GM12878 (cell line): ENCODE measurements at regions not wholly inside any gene's neighbourhood (a gene's known extent, or its start where the extent isn't known, plus 50 kb on each side); places are given as distances from the start of the nearest gene placed in this dataset.

Experiments
- ATAC-seq: fragments of 200-7000 bp; cut with Tn5 transposase; 3 replicates; pipeline ENCODE4 v1.9.1; 2020; ENCODE audit warnings: mild to moderate bottlenecking, moderate library complexity
- BruUV-seq: library from RNA; stranded (reverse); fragments of 400-500 nt; replicated peaks from 2 replicates; lab custom pipeline; 2021; lab: Mats Ljungman, UMichigan
- CTCF ChIA-PET: fragments of 300-600 bp; sonication (Branson Sonifier 250); formaldehyde crosslinking; extraction: SDS; loops from one replicate; lab custom pipeline; 2021; ENCODE audit warnings: inconsistent platforms; lab: Yijun Ruan, JAX
- POLR2A ChIA-PET: fragments of 350-600 bp; formaldehyde crosslinking; extraction: SDS; loops from one replicate; lab custom pipeline; 2021; ENCODE audit warnings: inconsistent platforms; lab: Charles Lee
- RAD21 ChIA-PET: fragments of 300-600 bp; sonication (Branson Sonifier 250); formaldehyde crosslinking; loops from one replicate; lab custom pipeline; 2023; ENCODE audit warnings: antibody characterized with exemption; ENCODE audit not compliant: unreplicated experiment; lab: Charles Lee
- SMC1A ChIA-PET: fragments of 300-600 bp; sonication (Branson Sonifier 250); formaldehyde crosslinking; loops from one replicate; lab custom pipeline; 2023; ENCODE audit not compliant: unreplicated experiment, uncharacterized antibody; lab: Charles Lee
- DNase-seq: peaks from one replicate; pipeline ENCODE4 v3.0.0-alpha.2; 2011; ENCODE audit warnings: low read depth, low spot score
- FAIRE-seq: peaks from 3 replicates; lab custom pipeline; 2011; peaks lifted over from hg19 to GRCh38; lab: Jason Lieb, UNC
- H2AFZ ChIP-seq: 2 replicates; pipeline ENCODE4 v1.6.0; 2011; ENCODE audit warnings: low read depth, low read length, control low read depth; ENCODE audit not compliant: control insufficient read depth
- H3K27ac ChIP-seq: 2 replicates; pipeline ENCODE4 v1.5.1; 2011; ENCODE audit warnings: control low read depth; ENCODE audit not compliant: control insufficient read depth, insufficient read depth
- H3K27me3 ChIP-seq, 2 experiments: replicated peaks in 1 of 2; 2 replicates each; pipeline versions ENCODE4 v1.6.0 to v1.6.1; 2011; ENCODE audit warnings: low read length in 1 of 2; ENCODE audit not compliant: control insufficient read depth in 2 of 2, insufficient read depth in 2 of 2
- H3K36me3 ChIP-seq, 2 experiments: 2 replicates each; pipeline ENCODE4 v1.5.1; 2011; ENCODE audit warnings: low read length in 1 of 2; ENCODE audit not compliant: control insufficient read depth in 2 of 2, insufficient read depth in 2 of 2
- H3K4me1 ChIP-seq: 2 replicates; pipeline ENCODE4 v1.6.1; 2011; ENCODE audit warnings: mild to moderate bottlenecking, low read length, moderate library complexity, mixed read lengths; ENCODE audit not compliant: control insufficient read depth, insufficient read depth
- H3K4me2 ChIP-seq: 2 replicates; pipeline ENCODE4 v1.6.0; 2011; ENCODE audit warnings: control low read depth; ENCODE audit not compliant: control insufficient read depth, insufficient read depth
- H3K4me3 ChIP-seq: fragments of 200-600 bp; sonication (generic); 2 replicates; pipeline ENCODE4 v1.5.1; 2016
- H3K79me2 ChIP-seq: 2 replicates; pipeline ENCODE4 v1.6.0; 2011; ENCODE audit warnings: low read length; ENCODE audit not compliant: control insufficient read depth, insufficient read depth
- H3K9ac ChIP-seq: 2 replicates; pipeline ENCODE4 v1.8.0; 2011; ENCODE audit warnings: low read length, control low read depth, mixed read lengths; ENCODE audit not compliant: control insufficient read depth, insufficient read depth
- H3K9me3 ChIP-seq: replicated peaks from 3 replicates; pipeline ENCODE4 v1.5.1; 2011; ENCODE audit warnings: mild to moderate bottlenecking, low read length; ENCODE audit not compliant: control insufficient read depth, insufficient read depth
- H4K20me1 ChIP-seq: 2 replicates; pipeline ENCODE4 v1.6.0; 2011; ENCODE audit not compliant: control insufficient read depth, insufficient read depth
- CBX3 ChIP-seq: fragments of 200-600 bp; sonication (generic); IDR thresholded peaks from 2 replicates; pipeline ENCODE4 v1.6.1; 2016; ENCODE audit warnings: low read depth, borderline replicate concordance
- CHD2 ChIP-seq: IDR thresholded peaks from 2 replicates; pipeline ENCODE4 v1.6.1; 2011; ENCODE audit warnings: low read depth, low read length, improper control_type of control experiment, borderline replicate concordance
- EGR1 ChIP-seq, 2 experiments: IDR thresholded peaks; 1 replicate in 1 of 2; 2 replicates in 1 of 2; pipeline ENCODE4 v1.6.1; 2011 to 2012; ENCODE audit warnings: low read depth in 2 of 2, low read length in 2 of 2, borderline replicate concordance in 1 of 2, mild to moderate bottlenecking in 1 of 2, moderate library complexity in 1 of 2
- HSF1 ChIP-seq: fragments of 150-350 bp; IDR thresholded peaks from 2 replicates; pipeline ENCODE4 v1.6.1; 2014; ENCODE audit warnings: mild to moderate bottlenecking, low read depth, low read length
- IRF4 ChIP-seq: IDR thresholded peaks from 2 replicates; pipeline ENCODE4 v1.6.1; 2011; ENCODE audit warnings: low read depth, low read length
- LARP7 ChIP-seq: fragments of 450-650 bp; IDR thresholded peaks from 2 replicates; pipeline ENCODE4 v1.6.1; 2017; ENCODE audit warnings: mild to moderate bottlenecking
- MAX ChIP-seq: IDR thresholded peaks from 2 replicates; pipeline ENCODE4 v1.6.1; 2012; ENCODE audit warnings: low read depth, low read length, improper control_type of control experiment
- NFYB ChIP-seq: IDR thresholded peaks from 2 replicates; pipeline ENCODE4 v1.6.1; 2011; ENCODE audit warnings: low read depth, mild to moderate bottlenecking, low read length, improper control_type of control experiment, moderate library complexity; ENCODE audit not compliant: insufficient read depth
- TCF12 ChIP-seq: IDR thresholded peaks from 2 replicates; pipeline ENCODE4 v1.6.1; 2011; ENCODE audit warnings: low read depth, mild to moderate bottlenecking, low read length
- ZNF592 ChIP-seq: fragments of 450-650 bp; IDR thresholded peaks from 2 replicates; pipeline ENCODE4 v1.6.1; 2017; ENCODE audit warnings: mild to moderate bottlenecking, moderate library complexity
- WGBS: methylation state at CpG from one replicate; pipeline ENCODE4 v1.1.6; 2016; ENCODE audit warnings: low lambda C conversion rate; ENCODE audit not compliant: insufficient replicate concordance, insufficient coverage; ENCODE audit errors: missing lambda C conversion rate; 5-methylcytosine and 5-hydroxymethylcytosine counted together
- in situ Hi-C: fragments of 300-500 bp; cut with MboI; formaldehyde crosslinking; loops from 9 replicates; pipeline ENCODE4 v1.14.3; 2018; ENCODE audit warnings: mixed read lengths
- intact Hi-C: fragments of 100-400 bp; cut with micrococcal nuclease; formaldehyde crosslinking; loops from one replicate; pipeline ENCODE4 v1.14.2; 2022; ENCODE audit not compliant: unreplicated experiment

GRCh38 chr12:11517080-11517479 is 121.7 kb upstream of the PRB2 start:
- ChIA-PET POLR2A (no interaction called here), CTCF (interaction anchor here (1.3 kb wide), 1 partner anchor 30 kb away, joined by 3 read pairs; no protein-coding TSS in a partner anchor), RAD21 (interaction anchor here (0.7 kb wide), 1 partner anchor 401 kb away, joined by 4 read pairs; no protein-coding TSS in a partner anchor), SMC1A (interaction anchor here (0.9 to 1.7 kb wide), 3 partner anchors 9 to 352 kb away, joined by 3 to 5 read pairs (median 4); no protein-coding TSS in a partner anchor)
- no peaks in the 10 kb centered on the region for H4K20me1 ChIP-seq
- 69% methylated on average over 5 of the region's 6 CpGs for WGBS
- ATAC-seq = no peak
- DNase-seq = no peak
- no peak overlapping the region for H3K4me2 ChIP-seq
- no peaks in the 10 kb centered on the region for H3K79me2 ChIP-seq
- H3K9me3 ChIP-seq = no peaks in the 10 kb centered on the region
- H2AFZ ChIP-seq = no peak overlapping the region
- no TSS peak for BruUV-seq
- no peaks in the 10 kb centered on the region for H3K36me3 ChIP-seq
- H3K4me3 ChIP-seq = no peak overlapping the region
- FAIRE-seq = no peak
- intact Hi-C loops = no loop called here
- TF ChIP-seq CHD2 (no peak), LARP7 (no peak)
- H3K27ac ChIP-seq = no peak overlapping the region
- H3K27me3 ChIP-seq = no peaks in the 10 kb centered on the region
- in situ Hi-C loops = no loop called here
- no peaks in the 10 kb centered on the region for H3K4me1 ChIP-seq
- no peak overlapping the region for H3K9ac ChIP-seq

- no TSS peak for BruUV-seq
- Histone ChIP-seq H3K27me3 (no peaks in the 10 kb centered on the region; a peak in 1 of 4 replicates), H3K79me2 (no peaks in the 10 kb centered on the region), H3K9ac (no peak overlapping the region), H3K36me3 (no peaks in the 10 kb centered on the region), H3K4me2 (no peak overlapping the region), H3K27ac (no peak overlapping the region), H3K9me3 (no peaks in the 10 kb centered on the region), H4K20me1 (no peaks in the 10 kb centered on the region), H3K4me1 (no peaks in the 10 kb centered on the region), H2AFZ (no peak overlapping the region), H3K4me3 (no peak overlapping the region)
- SMC1A ChIA-PET = interaction anchor here (0.7 kb wide), 1 partner anchor 16 kb away, joined by 3 read pairs; no protein-coding TSS in a partner anchor
- no peak for DNase-seq
- in situ Hi-C loops (no loop called here), intact Hi-C loops (no loop called here)
- RAD21 ChIA-PET = no interaction called here
- 0% methylated on average over 1 of the region's 1 CpG for WGBS
- CTCF ChIA-PET = interaction anchor here (1.2 kb wide), 1 partner anchor 17 kb away, joined by 3 read pairs; no protein-coding TSS in a partner anchor
- no peak for ATAC-seq
- no peak for TF ChIP-seq TCF12
- no peak for TF ChIP-seq EGR1 (IDR thresholded peaks at IDR 0.05; ENCODE audit: borderline replicate concordance in 1 of 2, low read depth in 2 of 2, low read length in 2 of 2)
- no peak for TF ChIP-seq HSF1
- TF ChIP-seq CBX3 = no peak
- no peak for TF ChIP-seq MAX
- no peak for TF ChIP-seq ZNF592
- no peak for TF ChIP-seq IRF4
- TF ChIP-seq NFYB = no peak
- FAIRE-seq = no peak
- POLR2A ChIA-PET = interaction anchor here (1.1 kb wide), 1 partner anchor 10 kb away, joined by 3 read pairs; no protein-coding TSS in a partner anchor
These were observed 125.0 kb upstream of the ETV6 start for GRCh38 chr12:11524446-11524845.
